ENCODE measurements at regions not wholly inside any gene's neighbourhood (a gene's known extent, or its start where the extent isn't known, plus 50 kb on each side); places are given as distances from the start of the nearest gene placed in this dataset.

GRCh38 chr2:59905731-59906130, 647.7 kb downstream of the BCL11A start:
- H3K4me3 ChIP-seq (ENCODE audit: low read depth, low read length, poor library complexity, severe bottlenecking) = no peak overlapping the region
- no peaks in the 10 kb centered on the region for H4K20me1 ChIP-seq (ENCODE audit: insufficient read depth, low read length)
- no peak overlapping the region for H3K27ac ChIP-seq (ENCODE audit: low read depth, low read length, poor library complexity, severe bottlenecking)
- no peaks in the 10 kb centered on the region for H3K4me1 ChIP-seq (ENCODE audit: insufficient read depth, low read length, severe bottlenecking)
- H3K9me2 ChIP-seq (ENCODE audit: low read depth, low read length) = no peaks in the 10 kb centered on the region
- H3F3A ChIP-seq (ENCODE audit: insufficient read depth, low read length) = no peaks in the 10 kb centered on the region
- no peak overlapping the region for H2AFZ ChIP-seq (ENCODE audit: low read length)
- H3K9me3 ChIP-seq (ENCODE audit: low read length) = no peaks in the 10 kb centered on the region
- H3K4me2 ChIP-seq (ENCODE audit: low read length) = no peak overlapping the region
- H3K79me2 ChIP-seq (ENCODE audit: insufficient read depth, low read length) = no peaks in the 10 kb centered on the region
- no peaks in the 10 kb centered on the region for H3K36me3 ChIP-seq (ENCODE audit: insufficient read depth, low read length)
- no peak for TF ChIP-seq EZH2 (IDR thresholded peaks at IDR 0.05; ENCODE audit: borderline replicate concordance, low read length)
- no peak for TF ChIP-seq CTCF (IDR thresholded peaks at IDR 0.05; ENCODE audit: low read length)
- no peak overlapping the region for H3K9ac ChIP-seq (ENCODE audit: low read length)
- H3K27me3 ChIP-seq (ENCODE audit: insufficient read depth, low read length) = no peaks in the 10 kb centered on the region

GRCh38 chr2:59903994-59904544, 649.4 kb downstream of the BCL11A start:
- Histone ChIP-seq H3K9me2 (ENCODE audit: low read depth, low read length) (no peaks in the 10 kb centered on the region), H3F3A (ENCODE audit: insufficient read depth, low read length) (no peaks in the 10 kb centered on the region), H3K36me3 (ENCODE audit: insufficient read depth, low read length) (no peaks in the 10 kb centered on the region), H3K4me1 (ENCODE audit: insufficient read depth, low read length, severe bottlenecking) (no peaks in the 10 kb centered on the region), H4K20me1 (ENCODE audit: insufficient read depth, low read length) (no peaks in the 10 kb centered on the region), H2AFZ (ENCODE audit: low read length) (no peak overlapping the region), H3K27me3 (ENCODE audit: insufficient read depth, low read length) (no peaks in the 10 kb centered on the region), H3K9me3 (ENCODE audit: low read length) (no peaks in the 10 kb centered on the region), H3K79me2 (ENCODE audit: insufficient read depth, low read length) (no peaks in the 10 kb centered on the region), H3K27ac (ENCODE audit: low read depth, low read length, poor library complexity, severe bottlenecking) (no peak overlapping the region), H3K9ac (ENCODE audit: low read length) (no peak overlapping the region), H3K4me3 (ENCODE audit: low read depth, low read length, poor library complexity, severe bottlenecking) (no peak overlapping the region), H3K4me2 (ENCODE audit: low read length) (no peak overlapping the region)
- no peak for TF ChIP-seq CTCF (IDR thresholded peaks at IDR 0.05; ENCODE audit: low read length)
- no peak for TF ChIP-seq EZH2 (IDR thresholded peaks at IDR 0.05; ENCODE audit: borderline replicate concordance, low read length)

- Histone ChIP-seq H3K36me3 (ENCODE audit: insufficient read depth, low read length) (no peaks in the 10 kb centered on the region), H3K79me2 (ENCODE audit: insufficient read depth, low read length) (no peaks in the 10 kb centered on the region), H3K27me3 (ENCODE audit: insufficient read depth, low read length) (no peaks in the 10 kb centered on the region), H3K9me3 (ENCODE audit: low read length) (no peaks in the 10 kb centered on the region), H4K20me1 (ENCODE audit: insufficient read depth, low read length) (no peaks in the 10 kb centered on the region), H3K27ac (ENCODE audit: low read depth, low read length, poor library complexity, severe bottlenecking) (no peak overlapping the region), H2AFZ (ENCODE audit: low read length) (no peak overlapping the region), H3K4me3 (ENCODE audit: low read depth, low read length, poor library complexity, severe bottlenecking) (no peak overlapping the region), H3K4me2 (ENCODE audit: low read length) (no peak overlapping the region), H3K9me2 (ENCODE audit: low read depth, low read length) (no peaks in the 10 kb centered on the region), H3F3A (ENCODE audit: insufficient read depth, low read length) (no peaks in the 10 kb centered on the region), H3K9ac (ENCODE audit: low read length) (no peak overlapping the region), H3K4me1 (ENCODE audit: insufficient read depth, low read length, severe bottlenecking) (no peaks in the 10 kb centered on the region)
- TF ChIP-seq EZH2 (IDR thresholded peaks at IDR 0.05; ENCODE audit: borderline replicate concordance, low read length) (no peak), CTCF (IDR thresholded peaks at IDR 0.05; ENCODE audit: low read length) (no peak)
Observed at GRCh38 chr2:59900728-59901452, 652.6 kb downstream of the BCL11A start.

All from OCI-LY1 (cell line).